Muscle of leg (tissue), 3 donors: ENCODE measurements at regions not wholly inside any gene's neighbourhood (a gene's known extent, or its start where the extent isn't known, plus 50 kb on each side); places are given as distances from the start of the nearest gene placed in this dataset.

Experiments
- DNase-seq: peaks from one replicate; pipeline ENCODE4 v3.0.0; 2013
- H3K27ac ChIP-seq: one replicate; pipeline ENCODE4 v1.5.1; 2013; ENCODE audit warnings: mild to moderate bottlenecking, low read length, control low read depth
- H3K27me3 ChIP-seq: one replicate; pipeline ENCODE4 v1.6.1; 2013; ENCODE audit warnings: low read length; ENCODE audit not compliant: control insufficient read depth, insufficient read depth
- H3K36me3 ChIP-seq: one replicate; pipeline ENCODE4 v1.6.1; 2013; ENCODE audit warnings: low read length; ENCODE audit not compliant: control insufficient read depth, insufficient read depth
- H3K4me1 ChIP-seq: one replicate; pipeline ENCODE4 v1.6.1; 2013; ENCODE audit warnings: low read length; ENCODE audit not compliant: control insufficient read depth, insufficient read depth
- H3K4me3 ChIP-seq: one replicate; pipeline ENCODE4 v1.5.1; 2013; ENCODE audit warnings: low read length, control low read depth
- H3K9me3 ChIP-seq: replicated peaks from 2 replicates; pipeline ENCODE4 v1.6.1; 2013; ENCODE audit warnings: low read depth, low read length; ENCODE audit not compliant: control insufficient read depth
- WGBS: methylation state at CpG from one replicate; pipeline ENCODE4 v1.1.5; 2013; ENCODE audit warnings: missing lambda C conversion rate; ENCODE audit not compliant: insufficient coverage; 5-methylcytosine and 5-hydroxymethylcytosine counted together

- H3K27ac ChIP-seq: no peak overlapping the region
- DNase-seq: no peak
- H3K36me3 ChIP-seq: no peaks in the 10 kb centered on the region
- no peak overlapping the region for H3K4me3 ChIP-seq
- H3K4me1 ChIP-seq: no peaks in the 10 kb centered on the region
- no peaks in the 10 kb centered on the region for H3K9me3 ChIP-seq
- no peaks in the 10 kb centered on the region for H3K27me3 ChIP-seq
- WGBS: no CpG with 5 or more reads among the region's 2 CpGs
Observed at GRCh38 chr13:105569816-105570215, 965.6 kb downstream of the EFNB2 start.

GRCh38 chr13:105567951-105568525 is 967.4 kb downstream of the EFNB2 start:
- H3K27me3 ChIP-seq: no peaks in the 10 kb centered on the region
- no peak for DNase-seq
- no peaks in the 10 kb centered on the region for H3K36me3 ChIP-seq
- no peak overlapping the region for H3K4me3 ChIP-seq
- no peaks in the 10 kb centered on the region for H3K9me3 ChIP-seq
- no peak overlapping the region for H3K27ac ChIP-seq
- 95% methylated on average over 6 of the region's 7 CpGs for WGBS
- no peaks in the 10 kb centered on the region for H3K4me1 ChIP-seq

- Histone ChIP-seq H3K4me1 (no peaks in the 10 kb centered on the region), H3K36me3 (no peaks in the 10 kb centered on the region)
- DNase-seq: peak; percentile 52
Observed at GRCh38 chr13:105565136-105565727, 970.2 kb downstream of the EFNB2 start.

GRCh38 chr13:105552078-105552477 is 983.4 kb downstream of the EFNB2 start:
- Histone ChIP-seq H3K27me3 (no peaks in the 10 kb centered on the region), H3K9me3 (no peaks in the 10 kb centered on the region), H3K27ac (no peak overlapping the region), H3K4me3 (no peak overlapping the region), H3K36me3 (no peaks in the 10 kb centered on the region), H3K4me1 (no peaks in the 10 kb centered on the region)
- 90% methylated on average over 8 of the region's 12 CpGs for WGBS
- DNase-seq: no peak

More at GRCh38 chr13:105565136-105565727, 970.2 kb downstream of the EFNB2 start:
- Histone ChIP-seq H3K9me3 (no peaks in the 10 kb centered on the region), H3K27me3 (no peaks in the 10 kb centered on the region), H3K27ac (no peak overlapping the region), H3K4me3 (no peak overlapping the region)
- no CpG with 5 or more reads among the region's 3 CpGs for WGBS

GRCh38 chr13:105547851-105548250 is 987.6 kb downstream of the EFNB2 start:
- Histone ChIP-seq H3K4me1 (no peaks in the 10 kb centered on the region), H3K4me3 (no peak overlapping the region), H3K9me3 (no peaks in the 10 kb centered on the region), H3K27ac (no peak overlapping the region), H3K36me3 (no peaks in the 10 kb centered on the region), H3K27me3 (no peaks in the 10 kb centered on the region)
- DNase-seq: no peak
- WGBS: no CpG with 5 or more reads among the region's 3 CpGs

- H3K27ac ChIP-seq: no peak overlapping the region
- no peak overlapping the region for H3K4me3 ChIP-seq
- no peaks in the 10 kb centered on the region for H3K36me3 ChIP-seq
- WGBS: 77% methylated on average over 2 of the region's 5 CpGs
- no peaks in the 10 kb centered on the region for H3K9me3 ChIP-seq
- no peaks in the 10 kb centered on the region for H3K4me1 ChIP-seq
- no peaks in the 10 kb centered on the region for H3K27me3 ChIP-seq
- DNase-seq: no peak
Observed at GRCh38 chr13:105545811-105546210, 989.7 kb downstream of the EFNB2 start.

GRCh38 chr13:105543742-105544141 is 991.7 kb downstream of the EFNB2 start:
- no peaks in the 10 kb centered on the region for H3K36me3 ChIP-seq
- no CpG with 5 or more reads among the region's 2 CpGs for WGBS

GRCh38 chr13:105541565-105541964 is 993.9 kb downstream of the EFNB2 start:
- Histone ChIP-seq H3K4me3 (no peak overlapping the region), H3K27me3 (no peaks in the 10 kb centered on the region), H3K4me1 (no peaks in the 10 kb centered on the region), H3K27ac (no peak overlapping the region), H3K9me3 (no peaks in the 10 kb centered on the region), H3K36me3 (no peaks in the 10 kb centered on the region)
- 67% methylated on average over 1 of the region's 2 CpGs for WGBS
- DNase-seq: no peak

More at GRCh38 chr13:105543742-105544141, 991.7 kb downstream of the EFNB2 start:
- Histone ChIP-seq H3K27me3 (no peaks in the 10 kb centered on the region), H3K4me3 (no peak overlapping the region), H3K9me3 (no peaks in the 10 kb centered on the region), H3K4me1 (no peaks in the 10 kb centered on the region), H3K27ac (no peak overlapping the region)
- no peak for DNase-seq

- Histone ChIP-seq H3K27me3 (no peaks in the 10 kb centered on the region), H3K27ac (no peak overlapping the region), H3K9me3 (no peaks in the 10 kb centered on the region), H3K36me3 (no peaks in the 10 kb centered on the region), H3K4me3 (no peak overlapping the region), H3K4me1 (no peaks in the 10 kb centered on the region)
- no peak for DNase-seq
- 42% methylated on average over 3 of the region's 4 CpGs for WGBS
Observed at GRCh38 chr13:105538346-105538745, 997.1 kb downstream of the EFNB2 start.

- Histone ChIP-seq H3K27ac (no peak overlapping the region), H3K36me3 (no peaks in the 10 kb centered on the region), H3K4me3 (no peak overlapping the region), H3K9me3 (no peaks in the 10 kb centered on the region), H3K4me1 (no peaks in the 10 kb centered on the region), H3K27me3 (no peaks in the 10 kb centered on the region)
- WGBS: no CpG with 5 or more reads among the region's 7 CpGs
- no peak for DNase-seq
Observed at GRCh38 chr13:105537113-105537512, 998.3 kb downstream of the EFNB2 start.

GRCh38 chr13:105530468-105530867 is 1005.0 kb downstream of the EFNB2 start:
- Histone ChIP-seq H3K4me1 (no peaks in the 10 kb centered on the region), H3K36me3 (no peaks in the 10 kb centered on the region), H3K9me3 (no peaks in the 10 kb centered on the region), H3K27ac (no peak overlapping the region), H3K4me3 (no peak overlapping the region), H3K27me3 (no peaks in the 10 kb centered on the region)
- no CpG with 5 or more reads among the region's 3 CpGs for WGBS
- DNase-seq: no peak
